Left renal pelvis (tissue), 4 donors: ENCODE measurements at regions not wholly inside any gene's neighbourhood (a gene's known extent, or its start where the extent isn't known, plus 50 kb on each side); places are given as distances from the start of the nearest gene placed in this dataset.

ENCODE experiments used
- DNase-seq, 4 donors: peaks; one replicate each; pipeline ENCODE4 v3.0.0-alpha.2; 2013; ENCODE audit warnings: low read depth in 4 of 4, low spot score in 3 of 4

- no peak for DNase-seq
Measured at GRCh38 chr16:85185303-85186100, 73.2 kb upstream of the CIBAR2 start.

- DNase-seq, result no peak
Measured at GRCh38 chr16:85187002-85187401, 74.7 kb upstream of the CIBAR2 start.

- no peak for DNase-seq
Measured at GRCh38 chr16:85187447-85187846, 75.2 kb upstream of the CIBAR2 start.

- no peak for DNase-seq
Measured at GRCh38 chr16:85187886-85188285, 75.6 kb upstream of the CIBAR2 start.

- no peak for DNase-seq
Measured at GRCh38 chr16:85188822-85189672, 76.8 kb upstream of the CIBAR2 start.

- no peak for DNase-seq
Measured at GRCh38 chr16:85190572-85190971, 78.3 kb upstream of the CIBAR2 start.

GRCh38 chr16:85191341-85191965, 79.2 kb upstream of the CIBAR2 start:
- DNase-seq, result no peak

- DNase-seq, result no peak
Measured at GRCh38 chr16:85192238-85193114, 80.2 kb upstream of the CIBAR2 start.

- no peak for DNase-seq
Measured at GRCh38 chr16:85193115-85193493, 80.8 kb upstream of the CIBAR2 start.

- DNase-seq, result no peak
Measured at GRCh38 chr16:85193876-85194275, 81.6 kb upstream of the CIBAR2 start.

- no peak for DNase-seq
Measured at GRCh38 chr16:85194307-85195270, 82.3 kb upstream of the CIBAR2 start.

GRCh38 chr16:85195271-85195647, 83.0 kb upstream of the CIBAR2 start:
- DNase-seq, result no peak

GRCh38 chr16:85195900-85196772, 83.9 kb upstream of the CIBAR2 start:
- DNase-seq, result no peak

- DNase-seq, result no peak
Measured at GRCh38 chr16:85196976-85197375, 84.7 kb upstream of the CIBAR2 start.

- no peak for DNase-seq
Measured at GRCh38 chr16:85197611-85198566, 85.6 kb upstream of the CIBAR2 start.

GRCh38 chr16:85199069-85199725, 86.9 kb upstream of the CIBAR2 start:
- no peak for DNase-seq

- DNase-seq, result no peak
Measured at GRCh38 chr16:85199880-85200279, 87.6 kb upstream of the CIBAR2 start.
